Fibroblast of pulmonary artery (primary cell): ENCODE measurements at regions not wholly inside any gene's neighbourhood (a gene's known extent, or its start where the extent isn't known, plus 50 kb on each side); places are given as distances from the start of the nearest gene placed in this dataset.

Source experiments
- DNase-seq: peaks from one replicate; pipeline ENCODE4 v3.0.0-alpha.2; 2010; ENCODE audit warnings: low read depth
- H3K4me3 ChIP-seq: replicated peaks from 2 replicates; pipeline ENCODE4 v1.5.1; 2011; ENCODE audit warnings: low read depth, mild to moderate bottlenecking, control low read depth, low read length, moderate library complexity
- CTCF ChIP-seq: IDR thresholded peaks from 2 replicates; pipeline ENCODE4 v1.5.1; 2011; ENCODE audit warnings: mild to moderate bottlenecking, control low read depth, low read length, inconsistent platforms; ENCODE audit errors: missing control alignments

GRCh38 chr12:111224186-111225066 lies 144.5 kb downstream of the PHETA1 start:
- DNase-seq: no peak
- no peak for TF ChIP-seq CTCF
- H3K4me3 ChIP-seq: no peak overlapping the region

- no peak for TF ChIP-seq CTCF
- DNase-seq: no peak
- no peak overlapping the region for H3K4me3 ChIP-seq
Measured at GRCh38 chr12:111222523-111222922, 146.4 kb downstream of the PHETA1 start.

GRCh38 chr12:111222027-111222414 lies 146.9 kb downstream of the PHETA1 start:
- no peak overlapping the region for H3K4me3 ChIP-seq
- DNase-seq: no peak
- TF ChIP-seq CTCF: no peak

GRCh38 chr12:111221062-111222026 lies 147.6 kb downstream of the PHETA1 start:
- H3K4me3 ChIP-seq: no peak overlapping the region
- no peak for TF ChIP-seq CTCF
- DNase-seq: no peak

- no peak overlapping the region for H3K4me3 ChIP-seq
- no peak for DNase-seq
- no peak for TF ChIP-seq CTCF
Measured at GRCh38 chr12:111220363-111220762, 148.5 kb downstream of the PHETA1 start.

- TF ChIP-seq CTCF: no peak
- no peak for DNase-seq
Measured at GRCh38 chr12:111219440-111219839, 149.5 kb downstream of the PHETA1 start.

More at GRCh38 chr12:111219440-111219839, 149.5 kb downstream of the PHETA1 start:
- H3K4me3 ChIP-seq: no peak overlapping the region
